Hematopoietic multipotent progenitor cell treated with erythropoietin and hydrocortisone succinate and interleukin-3 and kit ligand, for 4 days (in vitro differentiated cells): ENCODE measurements at regions not wholly inside any gene's neighbourhood (a gene's known extent, or its start where the extent isn't known, plus 50 kb on each side); places are given as distances from the start of the nearest gene placed in this dataset.
"Not testable (repeated sequence)": the region's sequence is repeated elsewhere in the genome, so short reads cannot be mapped to it uniquely, and the experiment has no call there.

Source experiments
- DNase-seq: peaks from one replicate; pipeline ENCODE4 v3.0.0-alpha.2; 2015

- DNase-seq: no peak
These were observed 123.7 kb upstream of the IRX5 start for GRCh38 chr16:54806881-54807360.

GRCh38 chr16:54806378-54806777 is 124.3 kb upstream of the IRX5 start:
- no peak for DNase-seq

GRCh38 chr16:54805648-54806047 is 125.0 kb upstream of the IRX5 start:
- DNase-seq: no peak

GRCh38 chr16:54801057-54801844 is 129.4 kb upstream of the IRX5 start:
- DNase-seq: no peak

- DNase-seq: no peak
These were observed 132.4 kb upstream of the IRX5 start for GRCh38 chr16:54798267-54798666.

- DNase-seq: no peak
These were observed 134.5 kb upstream of the IRX5 start for GRCh38 chr16:54796211-54796610.

- DNase-seq: no peak
These were observed 137.9 kb upstream of the IRX5 start for GRCh38 chr16:54792811-54793210.

GRCh38 chr16:54787045-54787444 is 143.6 kb upstream of the IRX5 start:
- DNase-seq: no peak

GRCh38 chr16:54783980-54784379 is 146.7 kb upstream of the IRX5 start:
- no peak for DNase-seq

- no peak for DNase-seq
These were observed 147.4 kb upstream of the IRX5 start for GRCh38 chr16:54783226-54783625.

GRCh38 chr16:54780266-54780665 is 150.4 kb upstream of the IRX5 start:
- no peak for DNase-seq

- no peak for DNase-seq
These were observed 151.1 kb upstream of the IRX5 start for GRCh38 chr16:54779549-54779948.

GRCh38 chr16:54774768-54775167 is 155.9 kb upstream of the IRX5 start:
- no peak for DNase-seq

- DNase-seq: no peak
These were observed 158.3 kb upstream of the IRX5 start for GRCh38 chr16:54772400-54772799.

- no peak for DNase-seq
These were observed 164.3 kb upstream of the IRX5 start for GRCh38 chr16:54766355-54766754.

- DNase-seq: peak; percentile 2
These were observed 180.4 kb upstream of the IRX5 start for GRCh38 chr16:54750249-54750648.

GRCh38 chr16:54748611-54749190 is 182.0 kb upstream of the IRX5 start:
- no peak for DNase-seq

GRCh38 chr16:54746596-54746995 is 184.1 kb upstream of the IRX5 start:
- DNase-seq: no peak

GRCh38 chr16:54744998-54745397 is 185.7 kb upstream of the IRX5 start:
- DNase-seq: no peak

GRCh38 chr16:54742436-54742835 is 188.2 kb upstream of the IRX5 start:
- no peak for DNase-seq

GRCh38 chr16:54739381-54739780 is 191.3 kb upstream of the IRX5 start:
- DNase-seq: no peak

- DNase-seq: no peak
These were observed 196.5 kb upstream of the IRX5 start for GRCh38 chr16:54734156-54734555.

- not testable (repeated sequence) for DNase-seq
These were observed 203.0 kb upstream of the IRX5 start for GRCh38 chr16:54727696-54728095.

GRCh38 chr16:54724346-54724925 is 206.2 kb upstream of the IRX5 start:
- no peak for DNase-seq
